PC-3 (cell line): ENCODE measurements at regions not wholly inside any gene's neighbourhood (a gene's known extent, or its start where the extent isn't known, plus 50 kb on each side); places are given as distances from the start of the nearest gene placed in this dataset.
A peak's percentile ranks its signal among the peaks of the same experiment; 100 is the strongest.

ENCODE experiments used
- ATAC-seq: fragments of 200-7000 bp; cut with Tn5 transposase; 2 replicates; pipeline ENCODE4 v1.9.1; 2020; ENCODE audit warnings: mild to moderate bottlenecking, moderate library complexity
- BruUV-seq: library from RNA; stranded (reverse); fragments of 400-500 nt; replicated peaks from 2 replicates; lab custom pipeline; 2021; lab: Mats Ljungman, UMichigan
- CTCF ChIA-PET: fragments of 300-600 bp; sonication (Branson Sonifier 250); formaldehyde crosslinking; loops from one replicate; lab custom pipeline; 2022; ENCODE audit warnings: antibody characterized with exemption; lab: Charles Lee
- POLR2A ChIA-PET: fragments of 300-600 bp; sonication (Branson Sonifier 250); formaldehyde crosslinking; loops from one replicate; lab custom pipeline; 2022; ENCODE audit warnings: antibody characterized with exemption; ENCODE audit not compliant: unreplicated experiment; lab: Charles Lee
- DNase-seq: peaks from one replicate; pipeline ENCODE4 v3.0.0-alpha.2; 2015
- H2AFZ ChIP-seq: fragments of 300-600 bp; sonication (generic); 2 replicates; pipeline ENCODE4 v1.6.0; 2016; ENCODE audit warnings: antibody characterized with exemption, low read length
- H3F3A ChIP-seq: fragments of 300-600 bp; sonication (generic); one replicate; pipeline ENCODE4 v1.6.0; 2017; ENCODE audit warnings: antibody characterized with exemption, low read length, control low read depth, mild to moderate bottlenecking; ENCODE audit not compliant: unreplicated experiment
- H3K27ac ChIP-seq: fragments of 300-600 bp; sonication (generic); 2 replicates; pipeline ENCODE4 v1.5.1; 2016; ENCODE audit warnings: mild to moderate bottlenecking, low read length
- H3K27me3 ChIP-seq: fragments of 300-600 bp; sonication (generic); 2 replicates; pipeline ENCODE4 v1.6.1; 2016; ENCODE audit warnings: low read length, mixed read lengths
- H3K36me3 ChIP-seq: fragments of 300-600 bp; sonication (generic); 2 replicates; pipeline ENCODE4 v1.6.1; 2016; ENCODE audit warnings: low read depth, mixed run types, low read length, mixed read lengths
- H3K4me1 ChIP-seq: fragments of 300-600 bp; sonication (generic); 2 replicates; pipeline ENCODE4 v1.5.1; 2016; ENCODE audit warnings: low read length; ENCODE audit not compliant: insufficient read depth
- H3K4me2 ChIP-seq: fragments of 300-600 bp; sonication (generic); 2 replicates; pipeline ENCODE4 v1.6.0; 2016; ENCODE audit warnings: low read length
- H3K4me3 ChIP-seq: fragments of 300-600 bp; sonication (generic); 2 replicates; pipeline ENCODE4 v1.5.1; 2016; ENCODE audit warnings: mild to moderate bottlenecking, low read length, mixed read lengths
- H3K79me2 ChIP-seq: fragments of 300-600 bp; sonication (generic); 2 replicates; pipeline ENCODE4 v1.6.1; 2017; ENCODE audit warnings: low read length, mixed read lengths
- H3K9ac ChIP-seq: fragments of 300-600 bp; sonication (generic); 2 replicates; pipeline ENCODE4 v1.6.0; 2016; ENCODE audit warnings: mild to moderate bottlenecking, low read length
- H3K9me2 ChIP-seq: fragments of 300-600 bp; sonication (generic); replicated peaks from 2 replicates; pipeline ENCODE4 v1.6.1; 2016; ENCODE audit warnings: mixed run types, low read length, mixed read lengths
- H3K9me3 ChIP-seq: fragments of 300-600 bp; sonication (generic); 2 replicates; pipeline ENCODE4 v1.6.1; 2016; ENCODE audit warnings: low read length, mixed read lengths
- H4K20me1 ChIP-seq: fragments of 300-600 bp; sonication (generic); 2 replicates; pipeline ENCODE4 v1.6.1; 2016; ENCODE audit warnings: low read length, mixed read lengths
- CTCF ChIP-seq: fragments of 300-600 bp; sonication (generic); conservative IDR thresholded peaks from 2 replicates; pipeline ENCODE4 v1.5.1; 2017; ENCODE audit warnings: antibody characterized with exemption, low read depth, mild to moderate bottlenecking, low read length
- EZH2 ChIP-seq: fragments of 300-600 bp; sonication (generic); IDR thresholded peaks from one replicate; pipeline ENCODE4 v1.6.1; 2017; ENCODE audit warnings: antibody characterized with exemption, mild to moderate bottlenecking, low read length; ENCODE audit not compliant: unreplicated experiment
- EZH2phosphoT487 ChIP-seq: fragments of 300-600 bp; sonication (generic); IDR thresholded peaks from 2 replicates; pipeline ENCODE4 v1.6.1; 2018; ENCODE audit warnings: mild to moderate bottlenecking, antibody characterized with exemption, low read length, borderline replicate concordance
- intact Hi-C: fragments of 100-400 bp; cut with micrococcal nuclease; formaldehyde crosslinking; loops from 2 replicates; pipeline ENCODE4 v1.9.0; 2023

GRCh38 chr18:75588412-75588811 lies 160.9 kb upstream of the SMIM21 start:
- Histone ChIP-seq H3F3A (no peaks in the 10 kb centered on the region), H3K9me2 (no peaks in the 10 kb centered on the region), H3K36me3 (no peaks in the 10 kb centered on the region), H3K27ac (no peak overlapping the region), H3K9ac (no peak overlapping the region), H3K79me2 (no peaks in the 10 kb centered on the region), H2AFZ (no peak overlapping the region), H3K4me2 (peak overlapping the region; percentile 37; the same call in 1 of the 2 replicates), H3K4me1 (no peaks in the 10 kb centered on the region), H3K27me3 (peaks cover 32% of the 10 kb centered on the region), H3K4me3 (no peak overlapping the region), H3K9me3 (peaks cover 17% of the 10 kb centered on the region), H4K20me1 (no peaks in the 10 kb centered on the region)
- DNase-seq (no peak), ATAC-seq (no peak)
- ChIA-PET POLR2A (no interaction called here), CTCF (no interaction called here)
- intact Hi-C loops = no loop called here
- no TSS peak for BruUV-seq
- TF ChIP-seq EZH2phosphoT487 = no peak
- no peak for TF ChIP-seq EZH2
- no peak for TF ChIP-seq CTCF

- Histone ChIP-seq H2AFZ (no peak overlapping the region), H3K4me2 (no peak overlapping the region), H3K9ac (no peak overlapping the region), H4K20me1 (no peaks in the 10 kb centered on the region), H3K4me3 (no peak overlapping the region), H3K4me1 (no peaks in the 10 kb centered on the region), H3K36me3 (no peaks in the 10 kb centered on the region), H3K27me3 (peaks cover 43% of the 10 kb centered on the region), H3K27ac (no peak overlapping the region), H3K9me3 (peaks cover 6% of the 10 kb centered on the region; the same call in 1 of the 2 replicates), H3K79me2 (no peaks in the 10 kb centered on the region), H3F3A (no peaks in the 10 kb centered on the region), H3K9me2 (no peaks in the 10 kb centered on the region)
- BruUV-seq = no TSS peak
- ChIA-PET POLR2A (no interaction called here), CTCF (no interaction called here)
- no peak for DNase-seq
- ATAC-seq = no peak
- TF ChIP-seq EZH2phosphoT487 = no peak
- no peak for TF ChIP-seq EZH2
- TF ChIP-seq CTCF = no peak
- intact Hi-C loops = no loop called here
These were observed 159.6 kb upstream of the SMIM21 start for GRCh38 chr18:75587131-75587530.

- Histone ChIP-seq H3K27me3 (peaks cover 51% of the 10 kb centered on the region), H3K4me1 (no peaks in the 10 kb centered on the region), H3F3A (no peaks in the 10 kb centered on the region), H3K9me2 (no peaks in the 10 kb centered on the region), H3K79me2 (no peaks in the 10 kb centered on the region), H3K9me3 (no peaks in the 10 kb centered on the region), H3K36me3 (no peaks in the 10 kb centered on the region), H3K9ac (no peak overlapping the region), H3K27ac (no peak overlapping the region), H4K20me1 (no peaks in the 10 kb centered on the region), H2AFZ (no peak overlapping the region), H3K4me3 (no peak overlapping the region), H3K4me2 (no peak overlapping the region)
- ChIA-PET POLR2A (no interaction called here), CTCF (no interaction called here)
- intact Hi-C loops = no loop called here
- DNase-seq (no peak), ATAC-seq (no peak)
- no TSS peak for BruUV-seq
- TF ChIP-seq CTCF (no peak), EZH2 (no peak), EZH2phosphoT487 (no peak)
These were observed 158.8 kb upstream of the SMIM21 start for GRCh38 chr18:75586130-75586889.
